HG03439 (cell line): ENCODE measurements at regions not wholly inside any gene's neighbourhood (a gene's known extent, or its start where the extent isn't known, plus 50 kb on each side); places are given as distances from the start of the nearest gene placed in this dataset.
"Not testable (repeated sequence)": the region's sequence is repeated elsewhere in the genome, so short reads cannot be mapped to it uniquely, and the experiment has no call there.

Experiments
- ATAC-seq: cut with Tn5 transposase; IDR thresholded peaks from one replicate; pipeline ENCODE4 v1.9.1; 2021; ENCODE audit warnings: mild to moderate bottlenecking, moderate library complexity; ENCODE audit not compliant: unreplicated experiment

- ATAC-seq = no peak
These were observed 133.6 kb upstream of the GLRA1 start for GRCh38 chr5:152058267-152058666.

GRCh38 chr5:152056931-152057330, 132.3 kb upstream of the GLRA1 start:
- ATAC-seq = no peak

- ATAC-seq = no peak
These were observed 127.8 kb upstream of the GLRA1 start for GRCh38 chr5:152052470-152052869.

GRCh38 chr5:152051499-152052454, 127.1 kb upstream of the GLRA1 start:
- ATAC-seq = no peak

- no peak for ATAC-seq
These were observed 121.7 kb upstream of the GLRA1 start for GRCh38 chr5:152046361-152046760.

- not testable (repeated sequence) for ATAC-seq
These were observed 114.2 kb upstream of the GLRA1 start for GRCh38 chr5:152038856-152039255.

- ATAC-seq = not testable (repeated sequence)
These were observed 101.8 kb upstream of the GLRA1 start for GRCh38 chr5:152026328-152027024.

- ATAC-seq = no peak
These were observed 91.8 kb upstream of the GLRA1 start for GRCh38 chr5:152016421-152016820.

GRCh38 chr5:152007653-152008335, 83.1 kb upstream of the GLRA1 start:
- ATAC-seq = no peak

GRCh38 chr5:152004095-152004494, 79.4 kb upstream of the GLRA1 start:
- ATAC-seq = no peak
